H1 (cell line): ENCODE measurements at regions not wholly inside any gene's neighbourhood (a gene's known extent, or its start where the extent isn't known, plus 50 kb on each side); places are given as distances from the start of the nearest gene placed in this dataset.

ENCODE experiments used
- CTCF ChIA-PET: fragments of 300-600 bp; sonication (Branson Sonifier 250); formaldehyde crosslinking; loops from one replicate; lab custom pipeline; 2021; ENCODE audit not compliant: partially characterized antibody; lab: Charles Lee
- POLR2A ChIA-PET: fragments of 300-600 bp; sonication (Branson Sonifier 250); formaldehyde crosslinking; loops from one replicate; lab custom pipeline; 2021; ENCODE audit warnings: inconsistent platforms; ENCODE audit not compliant: partially characterized antibody; lab: Charles Lee
- DNase-seq, 2 experiments: peaks; one replicate each; pipeline versions ENCODE4 v3.0.0 to v3.0.0-alpha.2; 2010 to 2022; ENCODE audit warnings: low spot score in 2 of 2, low read depth in 1 of 2, mixed read lengths in 1 of 2
- FAIRE-seq: peaks from 2 replicates; lab custom pipeline; 2011; peaks lifted over from hg19 to GRCh38; lab: Jason Lieb, UNC
- H2AFZ ChIP-seq: 2 replicates; pipeline ENCODE4 v1.8.1; 2012; ENCODE audit warnings: low read length, inconsistent platforms
- H2AK5ac ChIP-seq: 2 replicates; pipeline ENCODE4 v1.6.1; 2013; ENCODE audit warnings: low read depth, low read length
- H2BK120ac ChIP-seq: replicated peaks from 2 replicates; pipeline ENCODE3; 2013; ENCODE audit warnings: low read depth, low read length, inconsistent platforms
- H2BK12ac ChIP-seq: 2 replicates; pipeline ENCODE4 v1.6.1; 2013; ENCODE audit warnings: low read depth, low read length
- H2BK15ac ChIP-seq: 2 replicates; pipeline ENCODE4 v1.6.1; 2013; ENCODE audit warnings: low read length
- H2BK20ac ChIP-seq: 2 replicates; pipeline ENCODE4 v1.6.1; 2013; ENCODE audit warnings: low read length
- H2BK5ac ChIP-seq: 2 replicates; pipeline ENCODE4 v1.6.1; 2013; ENCODE audit warnings: low read depth, low read length
- H3K14ac ChIP-seq: 2 replicates; pipeline ENCODE4 v1.6.1; 2013; ENCODE audit warnings: inconsistent platforms; ENCODE audit not compliant: insufficient read length
- H3K18ac ChIP-seq: 2 replicates; pipeline ENCODE4 v1.6.1; 2013; ENCODE audit warnings: low read length; ENCODE audit errors: extremely low read depth
- H3K23ac ChIP-seq: 2 replicates; pipeline ENCODE4 v1.6.1; 2013; ENCODE audit warnings: inconsistent platforms; ENCODE audit not compliant: insufficient read length
- H3K23me2 ChIP-seq: 2 replicates; pipeline ENCODE4 v1.6.1; 2013; ENCODE audit warnings: low read depth, low read length
- H3K27ac ChIP-seq: 2 replicates; pipeline ENCODE4 v1.6.1; 2011; ENCODE audit warnings: low read depth, low read length, inconsistent platforms
- H3K27me3 ChIP-seq, 4 experiments: replicated peaks in 1 of 4; 1 replicate in 1 of 4; 2 replicates in 3 of 4; pipeline versions ENCODE4 v1.6.1 to v1.8.1; 2011 to 2013; ENCODE audit warnings: low read length in 3 of 4, mild to moderate bottlenecking in 3 of 4, inconsistent platforms in 2 of 4, mixed read lengths in 2 of 4, moderate library complexity in 1 of 4; ENCODE audit not compliant: control insufficient read depth in 3 of 4, insufficient read depth in 3 of 4; ENCODE audit errors: extremely low read depth in 1 of 4
- H3K36me3 ChIP-seq, 4 experiments: 2 replicates each; pipeline versions ENCODE4 v1.6.1 to v1.8.1; 2011 to 2013; ENCODE audit warnings: mild to moderate bottlenecking in 4 of 4, low read length in 3 of 4, moderate library complexity in 2 of 4, control low read depth in 1 of 4, inconsistent platforms in 1 of 4; ENCODE audit not compliant: insufficient read depth in 4 of 4, control insufficient read depth in 2 of 4
- H3K4ac ChIP-seq: replicated peaks from 2 replicates; pipeline ENCODE3; 2013; ENCODE audit warnings: low read length, low read depth, mixed read lengths, inconsistent platforms; ENCODE audit not compliant: insufficient read length
- H3K4me1 ChIP-seq, 4 experiments: replicated peaks in 1 of 4; 1 replicate in 1 of 4; 2 replicates in 3 of 4; pipeline versions ENCODE4 v1.6.1 to v1.8.1; 2011 to 2013; ENCODE audit warnings: low read length in 3 of 4, inconsistent platforms in 2 of 4, mixed read lengths in 1 of 4; ENCODE audit not compliant: insufficient read depth in 4 of 4, control insufficient read depth in 3 of 4
- H3K4me2 ChIP-seq, 2 experiments: 2 replicates each; pipeline versions ENCODE4 v1.6.1 to v1.8.1; 2011 to 2013; ENCODE audit warnings: low read depth in 2 of 2, low read length in 2 of 2, control low read depth in 1 of 2, inconsistent platforms in 1 of 2, mild to moderate bottlenecking in 1 of 2; ENCODE audit not compliant: insufficient read depth in 1 of 2
- H3K4me3 ChIP-seq, 4 experiments: fragments of 200-600, 300-600 bp in 1 of 4; sonication (generic), shearing (Covaris generic), sonication (Bioruptor Twin) in 1 of 4; 2 replicates each; pipeline versions ENCODE4 v1.5.1 to v1.8.1; 2011 to 2016; ENCODE audit warnings: low read length in 4 of 4, low read depth in 3 of 4, control low read depth in 2 of 4, inconsistent platforms in 2 of 4, mild to moderate bottlenecking in 2 of 4, mixed read lengths in 1 of 4, moderate library complexity in 1 of 4; ENCODE audit not compliant: insufficient read depth in 2 of 4; ENCODE audit errors: extremely low read depth in 1 of 4
- H3K56ac ChIP-seq: replicated peaks from 2 replicates; pipeline ENCODE3; 2013; ENCODE audit warnings: low read depth, mild to moderate bottlenecking, mixed read lengths, low read length, inconsistent platforms; ENCODE audit not compliant: insufficient read length
- H3K79me1 ChIP-seq: 2 replicates; pipeline ENCODE4 v1.6.1; 2013; ENCODE audit warnings: low read depth, low read length, control low read depth
- H3K79me2 ChIP-seq, 2 experiments: 2 replicates each; pipeline versions ENCODE4 v1.6.1 to v1.8.1; 2012 to 2013; ENCODE audit warnings: low read length in 2 of 2, mild to moderate bottlenecking in 2 of 2, inconsistent platforms in 1 of 2; ENCODE audit not compliant: insufficient read depth in 2 of 2, control insufficient read depth in 1 of 2
- H3K9ac ChIP-seq, 4 experiments: replicated peaks in 1 of 4; 1 replicate in 1 of 4; 2 replicates in 3 of 4; pipeline versions ENCODE4 v1.6.1 to v1.8.1; 2011 to 2013; ENCODE audit warnings: low read depth in 3 of 4, low read length in 3 of 4, control low read depth in 2 of 4, mild to moderate bottlenecking in 2 of 4, moderate library complexity in 2 of 4, inconsistent platforms in 1 of 4; ENCODE audit errors: extremely low read depth in 1 of 4
- H3K9me3 ChIP-seq, 2 experiments: 2 replicates each; pipeline versions ENCODE4 v1.6.1 to v1.8.1; 2012 to 2013; ENCODE audit warnings: mild to moderate bottlenecking in 2 of 2, moderate library complexity in 2 of 2, control low read depth in 1 of 2, inconsistent platforms in 1 of 2, low read depth in 1 of 2, low read length in 1 of 2, mixed read lengths in 1 of 2; ENCODE audit not compliant: insufficient read depth in 2 of 2
- H4K20me1 ChIP-seq, 2 experiments: replicated peaks in 1 of 2; 2 replicates each; pipeline versions ENCODE3 to v1.8.1; 2011 to 2013; ENCODE audit warnings: inconsistent platforms in 2 of 2, low read length in 2 of 2, mild to moderate bottlenecking in 1 of 2; ENCODE audit not compliant: insufficient read depth in 2 of 2, control insufficient read depth in 1 of 2
- H4K5ac ChIP-seq: 2 replicates; pipeline ENCODE4 v1.6.1; 2013; ENCODE audit warnings: low read length, low read depth, mixed read lengths, inconsistent platforms; ENCODE audit not compliant: insufficient read length
- H4K8ac ChIP-seq: 2 replicates; pipeline ENCODE4 v1.8.0; 2013; ENCODE audit warnings: mild to moderate bottlenecking, moderate library complexity, low read length, inconsistent platforms; ENCODE audit not compliant: insufficient read depth; ENCODE audit errors: extremely low read depth
- H4K91ac ChIP-seq: replicated peaks from 2 replicates; pipeline ENCODE3; 2013; ENCODE audit warnings: low read length, mixed read lengths, inconsistent platforms; ENCODE audit not compliant: insufficient read length
- POU5F1 ChIP-seq: IDR thresholded peaks from 2 replicates; pipeline ENCODE4 v1.6.1; 2011; ENCODE audit warnings: low read depth, mild to moderate bottlenecking, low read length, moderate library complexity
- WGBS, 2 experiments: shearing (Covaris generic) in 1 of 2; methylation state at CpG; one replicate each; pipeline versions ENCODE4 v1.1.6 to v1.1.7; 2013 to 2015; ENCODE audit warnings: low lambda C conversion rate in 2 of 2, mixed read lengths in 2 of 2, inconsistent platforms in 1 of 2, low coverage in 1 of 2, missing lambda C conversion rate in 1 of 2; ENCODE audit not compliant: insufficient replicate concordance in 2 of 2, insufficient coverage in 1 of 2, insufficient read length in 1 of 2; ENCODE audit errors: extremely low coverage in 1 of 2, missing lambda C conversion rate in 1 of 2; 5-methylcytosine and 5-hydroxymethylcytosine counted together
- TF ChIP-seq, protein P1 (sequence below): IDR thresholded peaks from 2 replicates; pipeline ENCODE4 v1.6.1; 2011; ENCODE audit warnings: low read length, improper control_type of control experiment

DNA sequence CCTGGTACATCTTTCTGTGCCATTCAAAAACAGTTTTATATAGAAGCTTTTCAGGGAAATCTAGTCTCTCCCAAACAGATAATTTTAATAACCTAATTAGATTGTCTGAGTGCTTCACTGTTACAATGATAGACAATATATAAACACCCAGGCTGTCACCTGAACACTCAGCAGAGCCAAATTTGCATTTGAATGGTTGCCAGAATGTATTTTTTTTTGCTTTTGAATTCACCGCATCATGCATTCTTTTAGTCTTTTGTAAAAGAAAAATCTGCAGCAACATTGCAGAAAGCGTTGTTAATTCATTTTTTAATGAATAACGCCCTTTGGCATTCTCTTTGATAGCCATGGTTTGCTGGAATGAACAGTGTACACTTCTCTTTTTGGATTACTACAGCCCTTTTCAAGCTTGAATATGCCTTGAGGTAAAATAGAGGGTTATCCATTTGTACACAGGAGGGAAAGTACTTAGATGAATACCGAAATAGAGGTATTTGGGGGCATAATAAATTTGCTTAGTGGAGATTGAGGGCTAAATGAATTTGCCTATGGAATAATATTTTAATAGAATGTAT lies 175.0 kb upstream of the EPHA5 start:
- 70% methylated on average over 4 of the region's 4 CpGs; no CpG with 5 or more reads in 1 of the 2 experiments for WGBS, 2 experiments
- Histone ChIP-seq H3K79me2 (no peaks in the 10 kb centered on the region), H3K14ac (no peak overlapping the region), H2AFZ (no peak overlapping the region), H3K36me3 (no peaks in the 10 kb centered on the region), H2BK12ac (no peak overlapping the region), H2BK5ac (no peak overlapping the region), H4K20me1 (no peaks in the 10 kb centered on the region), H3K4me3 (no peak overlapping the region), H4K5ac (no peak overlapping the region), H3K27me3 (no peaks in the 10 kb centered on the region), H2BK15ac (no peak overlapping the region), H2BK120ac (no peak overlapping the region), H3K23me2 (no peaks in the 10 kb centered on the region), H2AK5ac (no peak overlapping the region), H3K9ac (no peak overlapping the region), H3K23ac (no peak overlapping the region), H3K56ac (no peak overlapping the region), H3K27ac (no peak overlapping the region), H3K79me1 (no peaks in the 10 kb centered on the region), H4K8ac (no peak overlapping the region), H3K9me3 (no peaks in the 10 kb centered on the region), H3K18ac (no peak overlapping the region), H3K4ac (no peak overlapping the region), H3K4me1 (peaks cover 0 to 4% (median 2%) of the 10 kb centered on the region in 4 experiments; a peak in 2 of 7 replicates), H4K91ac (no peak overlapping the region), H3K4me2 (no peak overlapping the region), H2BK20ac (no peak overlapping the region)
- FAIRE-seq (no peak), DNase-seq (no peak)
- ChIA-PET POLR2A (no interaction called here), CTCF (interaction anchor here (0.6 kb wide), 1 partner anchor 845 kb away, joined by 3 read pairs; no protein-coding TSS in a partner anchor)
- TF ChIP-seq, protein P1, sequence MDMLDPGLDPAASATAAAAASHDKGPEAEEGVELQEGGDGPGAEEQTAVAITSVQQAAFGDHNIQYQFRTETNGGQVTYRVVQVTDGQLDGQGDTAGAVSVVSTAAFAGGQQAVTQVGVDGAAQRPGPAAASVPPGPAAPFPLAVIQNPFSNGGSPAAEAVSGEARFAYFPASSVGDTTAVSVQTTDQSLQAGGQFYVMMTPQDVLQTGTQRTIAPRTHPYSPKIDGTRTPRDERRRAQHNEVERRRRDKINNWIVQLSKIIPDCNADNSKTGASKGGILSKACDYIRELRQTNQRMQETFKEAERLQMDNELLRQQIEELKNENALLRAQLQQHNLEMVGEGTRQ = no peak
- 0 out of 2 replicates have a peak, but pooled peaks have one; percentile 7 for TF ChIP-seq POU5F1
